Suppressor macrophage (primary cell): ENCODE measurements at regions not wholly inside any gene's neighbourhood (a gene's known extent, or its start where the extent isn't known, plus 50 kb on each side); places are given as distances from the start of the nearest gene placed in this dataset.

Experiments used
- DNase-seq, 4 experiments: peaks; one replicate each; pipeline ENCODE4 v3.0.0-alpha.2; 2020 to 2022

DNA sequence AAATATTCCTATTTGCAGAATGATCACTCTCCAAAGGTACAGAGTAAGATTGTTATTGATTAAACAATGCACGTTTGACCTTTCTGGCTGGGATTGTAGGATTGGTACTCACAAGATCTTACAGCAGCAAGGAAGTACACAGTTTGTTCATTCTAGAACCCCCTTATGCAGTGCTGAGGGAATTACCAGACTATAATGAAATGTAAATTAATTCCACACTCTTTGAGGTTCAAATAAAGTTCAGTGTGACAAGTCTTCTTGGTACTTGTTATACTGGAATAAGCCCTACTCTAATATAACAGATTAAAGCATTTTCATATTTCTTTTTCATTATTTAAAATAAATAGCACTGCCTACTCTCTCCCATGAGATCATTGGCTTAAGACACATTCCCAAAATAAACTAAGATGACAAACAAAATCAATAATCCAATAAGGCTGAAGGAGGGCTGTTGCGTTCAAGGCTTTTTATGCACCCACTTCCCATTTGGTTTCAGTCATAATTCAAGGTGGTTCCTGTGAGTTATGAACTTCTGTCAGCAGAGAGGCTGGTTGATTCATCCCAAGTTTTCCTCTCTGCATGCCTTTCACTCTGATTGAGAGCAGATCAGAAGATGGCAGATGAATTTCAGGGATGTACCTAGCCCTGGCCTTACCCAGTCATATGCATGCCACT, 881.5 kb downstream of the C6orf118 start:
- no peak for DNase-seq

DNA sequence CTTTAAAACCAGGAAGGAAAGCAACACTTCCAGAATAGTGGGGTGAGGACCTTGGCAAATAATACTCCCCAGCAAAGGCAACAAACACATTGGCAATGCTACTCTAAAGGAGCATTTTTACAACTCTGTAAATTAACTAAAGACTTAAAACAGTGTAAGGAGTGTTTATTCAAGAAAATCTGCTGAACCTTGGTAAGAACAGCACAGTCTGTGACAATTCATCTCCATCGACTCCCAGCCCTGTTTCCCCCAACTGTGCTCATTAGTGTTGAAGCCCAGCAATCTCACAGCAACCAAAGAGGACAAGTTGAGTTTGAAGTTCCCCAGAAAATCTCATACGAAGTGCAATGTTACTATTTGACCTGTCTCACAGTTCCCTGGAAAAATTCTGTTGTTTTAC, 884.9 kb downstream of the C6orf118 start:
- no peak for DNase-seq

DNA sequence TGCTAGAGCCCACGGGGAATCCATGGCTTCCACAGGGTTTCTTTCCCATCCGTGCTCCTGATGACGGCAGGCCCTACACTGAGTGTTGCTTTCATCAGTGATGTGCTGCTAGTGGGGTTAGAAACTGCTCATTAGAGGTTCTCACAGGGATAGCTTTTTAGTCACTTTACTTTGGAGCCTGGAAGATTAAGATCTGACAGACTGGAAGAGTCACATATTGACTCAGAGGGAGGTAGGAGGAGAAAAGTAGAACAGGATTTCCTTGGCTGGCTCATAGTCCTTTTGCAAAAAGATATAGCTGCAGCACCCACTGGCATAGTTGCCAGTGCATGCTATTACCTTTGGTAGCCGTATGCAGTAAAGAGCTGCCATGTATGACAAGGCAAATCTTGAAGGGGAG, 890.3 kb downstream of the C6orf118 start:
- no peak for DNase-seq

DNA sequence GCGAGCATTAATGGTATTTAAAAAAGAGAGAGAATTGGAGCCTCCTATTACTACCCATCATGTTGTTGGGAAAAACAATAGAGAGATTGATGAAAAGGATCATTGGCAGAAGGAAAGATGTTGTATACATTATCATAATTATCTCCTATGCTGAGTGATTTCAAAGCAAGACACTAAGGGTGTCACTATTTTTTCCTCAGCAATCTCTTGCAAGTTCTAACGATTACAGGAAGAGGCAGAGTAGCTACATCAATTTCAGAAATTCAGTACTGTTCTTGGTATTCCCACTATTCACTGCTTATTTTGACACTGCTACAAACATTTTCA, 891.2 kb downstream of the C6orf118 start:
- no peak for DNase-seq

DNA sequence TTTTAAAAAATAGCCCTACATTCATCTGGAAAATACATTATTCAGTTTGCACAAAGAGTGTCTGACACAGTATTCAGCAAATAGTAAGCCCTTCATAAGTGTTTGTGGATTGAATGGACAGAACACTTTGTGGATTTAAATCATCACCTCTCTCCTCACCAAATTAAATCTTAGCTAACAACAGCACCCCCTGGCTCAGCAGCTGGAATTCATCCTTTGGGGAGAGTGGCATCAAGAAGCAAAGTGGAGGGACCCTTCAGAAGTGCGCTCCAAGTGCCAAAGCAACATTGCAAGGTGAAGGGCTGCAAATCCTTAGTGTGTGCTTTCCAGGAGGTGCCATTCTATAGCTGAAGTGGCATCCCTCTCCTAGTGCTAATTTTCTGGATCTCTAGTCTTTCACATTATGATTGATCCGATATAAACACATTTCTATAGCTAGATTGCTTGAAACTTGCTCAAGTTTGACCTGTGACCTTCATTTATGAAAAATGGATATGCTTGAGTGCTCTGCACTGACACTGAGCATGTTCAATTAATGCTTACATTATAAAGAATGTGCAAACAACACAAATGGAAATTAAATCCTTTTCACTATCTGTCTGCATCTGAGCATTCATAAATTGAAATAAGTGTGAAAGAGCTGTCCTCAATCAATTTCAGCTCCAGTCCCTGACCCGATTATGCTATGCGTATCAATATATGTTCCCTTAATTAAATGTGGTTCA, 891.7 kb downstream of the C6orf118 start:
- DNase-seq, result no peak

DNA sequence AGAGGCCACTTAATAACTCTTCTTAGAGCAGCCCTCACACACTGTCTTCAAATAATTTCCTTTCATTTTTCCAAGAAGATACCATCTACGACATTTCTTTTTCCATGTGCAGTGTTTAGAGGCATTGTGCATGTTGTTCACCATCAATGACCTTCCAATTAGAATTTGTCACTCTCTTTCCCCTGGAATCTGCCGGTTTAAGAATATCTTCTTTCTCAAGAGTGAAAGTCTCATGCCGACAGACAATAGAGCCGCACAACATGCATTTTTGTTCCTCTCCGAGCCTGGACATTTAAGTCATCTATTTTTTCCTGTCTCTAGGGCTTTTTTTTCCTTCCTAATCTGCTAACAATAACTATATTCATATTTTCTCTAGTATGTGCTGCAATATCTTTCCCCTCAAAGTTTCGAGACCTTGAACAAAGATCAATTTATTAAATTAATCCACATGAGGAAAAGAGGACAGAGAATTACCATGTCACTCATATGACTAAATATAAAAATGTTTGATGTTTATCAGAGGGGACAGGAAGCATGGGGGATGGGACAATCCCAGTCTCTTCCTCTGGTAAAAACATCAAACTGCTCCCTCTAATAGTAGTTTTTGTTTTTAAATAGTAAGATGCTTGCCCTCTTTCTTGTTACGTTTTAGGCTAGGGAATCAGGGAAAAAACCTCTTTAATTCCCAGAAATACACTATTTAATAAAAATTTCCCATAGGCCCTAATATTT, 893.4 kb downstream of the C6orf118 start:
- no peak for DNase-seq

DNA sequence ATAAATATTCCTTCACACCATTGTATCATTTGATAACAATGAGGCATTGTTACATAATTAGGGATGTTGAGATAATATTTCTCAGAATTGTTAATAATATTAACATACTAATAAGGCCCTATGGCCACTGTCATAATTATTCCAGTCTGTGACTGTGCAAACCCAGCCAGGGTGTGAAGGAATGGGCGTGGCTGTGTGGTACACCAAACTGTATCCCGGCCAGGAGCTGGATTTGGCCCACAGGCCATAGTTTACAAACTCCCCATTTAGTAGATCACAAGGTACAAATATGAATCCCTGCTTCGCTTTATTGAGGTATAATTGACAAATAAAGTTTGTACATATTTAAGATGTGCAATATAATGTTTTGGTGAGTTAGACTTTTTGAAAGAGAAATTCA, 894.7 kb downstream of the C6orf118 start:
- no peak for DNase-seq

DNA sequence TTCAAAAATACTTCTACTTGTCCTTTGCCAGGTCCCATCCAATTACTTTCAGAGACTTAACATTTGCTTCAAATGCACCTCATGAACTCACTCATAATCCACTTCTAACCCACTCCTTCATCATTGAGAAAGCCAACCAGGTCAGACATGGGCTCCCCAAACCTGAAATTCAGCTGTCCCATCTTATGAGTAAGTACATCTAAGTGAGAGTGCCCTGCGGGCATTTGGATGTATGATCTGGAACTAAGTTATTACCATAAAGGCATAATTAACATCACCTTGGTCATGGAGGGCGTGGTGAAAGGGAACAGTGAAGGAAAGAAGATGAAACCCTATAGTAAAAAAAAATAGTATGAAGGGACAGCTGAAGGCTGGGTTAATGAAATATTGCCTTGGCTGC, 896.8 kb downstream of the C6orf118 start:
- no peak for DNase-seq

DNA sequence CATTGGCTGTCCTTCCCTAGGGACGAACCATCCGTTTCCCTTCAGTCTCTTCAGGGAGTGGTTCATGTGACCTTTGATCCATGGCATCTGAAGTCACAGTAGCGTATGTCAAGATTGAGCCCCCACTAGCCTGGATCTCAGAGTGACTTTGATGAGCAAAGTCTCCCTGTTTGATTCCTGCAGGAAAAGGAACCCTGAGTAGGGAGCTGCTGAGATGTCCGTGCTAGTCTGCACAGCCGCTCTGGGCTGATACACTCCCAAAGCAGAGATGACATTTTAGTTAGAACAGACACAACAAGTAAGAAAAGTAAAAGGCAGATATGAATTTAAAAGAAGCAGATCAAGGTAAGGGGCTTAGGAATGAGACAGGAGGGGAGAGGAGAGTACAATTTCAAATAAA, 899.4 kb downstream of the C6orf118 start:
- no peak for DNase-seq

DNA sequence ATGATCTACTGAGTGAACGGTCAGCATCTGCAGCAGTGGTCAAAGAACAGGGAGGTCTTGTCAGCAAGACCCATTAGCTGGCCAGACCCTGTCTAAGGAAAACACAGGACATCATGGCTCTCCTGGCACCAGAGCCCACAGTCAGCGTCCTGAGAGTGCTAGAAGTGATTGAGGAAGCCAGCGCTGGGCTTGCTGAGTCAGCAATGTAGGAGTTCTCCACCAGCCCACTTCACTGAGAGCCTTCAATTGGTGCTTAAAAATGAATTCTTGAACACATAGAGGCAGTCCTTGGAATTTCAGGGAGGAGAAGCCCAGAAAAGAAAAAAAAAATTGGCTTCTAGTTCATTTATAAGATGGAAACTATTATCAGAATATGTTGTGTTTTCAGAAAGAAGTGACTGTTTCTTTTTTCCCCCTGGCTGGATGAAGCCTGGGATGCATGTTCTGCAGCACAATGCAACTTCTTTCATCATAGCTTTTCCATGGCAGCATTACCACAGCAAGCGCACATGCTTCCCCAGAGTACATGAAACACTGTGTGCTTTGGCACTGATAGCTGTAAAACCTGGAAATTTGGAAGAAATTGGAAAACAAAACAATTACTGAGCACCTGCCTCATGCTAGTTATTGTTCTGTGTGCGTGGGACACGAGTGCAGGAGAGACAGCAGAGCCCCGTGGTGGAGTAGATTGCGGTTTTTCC, 899.9 kb downstream of the C6orf118 start:
- DNase-seq, result no peak

DNA sequence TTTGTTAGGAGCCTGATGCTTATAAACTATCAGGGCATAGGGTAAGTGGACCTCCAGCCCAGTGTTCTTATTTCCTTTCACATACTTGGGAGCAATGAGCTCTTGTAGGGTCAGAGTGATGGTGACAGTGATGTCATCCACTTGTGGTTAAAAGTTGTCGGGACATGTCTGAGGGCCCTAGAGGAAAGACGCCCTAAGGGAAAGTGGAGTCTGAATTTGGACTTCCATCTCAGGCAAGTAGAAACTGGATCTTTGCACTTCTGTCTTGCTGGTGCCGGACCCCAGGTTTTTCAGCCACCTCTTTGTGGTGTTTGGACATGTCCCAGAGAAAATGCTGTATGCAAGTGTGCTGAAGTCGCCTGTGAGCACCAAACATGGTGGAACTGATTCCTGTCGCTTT, 900.5 kb downstream of the C6orf118 start:
- DNase-seq, result no peak

DNA sequence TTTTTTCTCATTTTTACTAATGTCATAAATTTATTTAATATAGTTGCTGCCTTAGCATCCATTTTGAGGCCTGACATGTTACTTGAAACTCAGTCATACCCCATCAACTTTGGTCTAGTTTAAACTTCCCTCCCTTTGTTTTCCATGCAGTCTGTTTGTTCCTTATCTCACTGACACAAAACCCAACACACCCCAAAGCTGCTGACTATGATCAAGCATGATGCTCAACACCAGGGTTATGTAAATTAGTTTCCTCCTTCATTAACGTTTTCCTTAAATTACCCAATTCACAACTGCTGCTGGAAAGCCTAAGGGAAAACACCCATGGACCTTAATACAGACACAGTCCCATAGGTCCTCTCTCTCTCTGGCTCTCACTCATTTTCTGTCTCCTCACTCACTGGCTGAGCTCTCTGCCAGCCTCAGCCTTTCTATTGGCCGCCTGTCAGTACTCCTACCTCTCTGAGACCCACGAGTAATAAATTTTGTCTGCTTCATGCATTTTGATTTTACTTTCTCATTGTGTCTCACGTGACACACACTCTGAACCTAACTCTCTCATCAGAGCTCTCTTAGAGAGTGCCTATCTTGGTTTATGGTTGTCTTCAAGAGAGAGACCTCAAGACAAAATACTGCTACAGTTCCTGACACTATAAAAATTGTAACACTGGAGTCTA, 904.5 kb downstream of the C6orf118 start:
- DNase-seq, result no peak

DNA sequence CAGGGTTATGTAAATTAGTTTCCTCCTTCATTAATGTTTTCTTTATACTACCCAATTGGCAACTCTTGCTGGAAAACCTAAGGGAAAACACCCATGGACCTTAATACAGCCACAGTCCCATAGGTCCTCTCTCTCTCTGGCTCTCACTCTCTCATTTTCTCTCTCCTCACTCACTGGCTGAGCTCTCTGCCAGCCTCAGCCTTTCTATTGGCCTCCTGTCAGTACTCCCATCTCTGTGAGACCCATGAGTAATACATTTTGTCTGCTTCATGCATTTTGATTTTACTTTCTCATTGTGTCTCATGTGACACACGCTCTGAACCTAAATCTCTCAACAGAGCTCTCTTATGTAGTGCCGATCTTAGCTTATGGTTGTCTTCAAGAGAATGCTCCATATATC, 907.5 kb downstream of the C6orf118 start:
- DNase-seq, result no peak

DNA sequence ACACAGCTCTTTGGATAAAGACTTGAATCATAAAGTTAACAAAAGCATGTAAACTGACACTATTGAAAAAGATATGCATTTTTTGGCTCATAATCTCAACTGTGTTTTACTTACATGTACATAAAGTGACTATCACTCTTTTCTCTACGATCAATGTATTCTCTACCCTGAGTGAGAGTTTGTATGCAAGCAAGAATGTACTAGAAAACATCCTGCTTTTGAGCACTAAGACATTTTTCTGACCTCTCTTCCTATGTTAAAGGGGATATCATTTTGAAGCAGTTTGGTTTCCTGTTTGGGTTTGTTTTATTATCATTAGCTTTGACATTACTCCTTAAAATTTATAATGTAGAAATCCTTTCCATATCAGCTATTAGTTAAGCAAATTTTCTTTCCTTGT, 910.8 kb downstream of the C6orf118 start:
- DNase-seq, result no peak

DNA sequence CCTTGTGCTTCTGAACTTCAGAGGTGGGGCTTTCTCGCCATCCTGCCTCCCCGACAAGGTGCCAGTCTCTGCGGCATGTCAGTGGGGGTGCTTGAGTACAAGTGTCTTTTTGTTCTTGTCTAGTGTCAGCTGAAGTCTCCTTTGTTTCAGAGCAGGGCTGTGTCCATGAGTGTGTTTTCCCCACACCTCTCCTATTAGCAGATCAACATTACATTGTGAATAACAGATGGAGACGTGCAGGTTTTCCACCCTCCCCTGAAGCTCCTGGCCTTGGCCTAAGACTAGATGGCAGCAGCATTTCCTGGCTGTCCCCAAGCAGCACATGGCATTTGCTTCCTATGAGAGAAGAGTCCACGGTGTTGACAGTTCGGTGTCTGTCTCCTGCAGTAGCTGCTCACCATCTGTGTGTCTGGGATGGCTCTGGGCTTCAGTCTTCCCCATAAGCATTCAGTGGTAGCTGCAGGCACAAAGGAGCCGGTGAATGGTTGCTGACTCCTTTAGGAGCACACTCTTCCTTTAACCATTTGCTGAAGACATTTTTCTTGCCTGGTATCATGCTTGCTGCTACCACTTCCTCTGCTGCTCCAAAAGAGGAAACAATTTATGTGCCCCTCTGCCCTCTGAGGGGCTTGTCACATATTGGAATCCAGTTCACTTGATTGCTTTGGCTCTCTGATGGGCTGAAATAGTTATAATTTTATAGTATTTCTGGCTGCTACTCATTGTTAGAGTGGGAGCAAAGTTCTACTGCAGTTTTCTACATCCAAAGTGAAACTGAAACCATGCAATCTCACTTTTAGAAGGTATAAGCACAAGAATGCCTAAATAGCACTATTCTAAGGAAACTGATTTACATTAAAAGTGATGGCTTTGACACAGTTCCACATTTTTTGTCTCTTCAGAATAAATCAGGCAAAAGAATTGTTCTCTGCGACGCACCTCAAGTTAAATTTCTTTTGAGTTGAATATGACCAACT, 913.0 kb downstream of the C6orf118 start:
- no peak for DNase-seq

DNA sequence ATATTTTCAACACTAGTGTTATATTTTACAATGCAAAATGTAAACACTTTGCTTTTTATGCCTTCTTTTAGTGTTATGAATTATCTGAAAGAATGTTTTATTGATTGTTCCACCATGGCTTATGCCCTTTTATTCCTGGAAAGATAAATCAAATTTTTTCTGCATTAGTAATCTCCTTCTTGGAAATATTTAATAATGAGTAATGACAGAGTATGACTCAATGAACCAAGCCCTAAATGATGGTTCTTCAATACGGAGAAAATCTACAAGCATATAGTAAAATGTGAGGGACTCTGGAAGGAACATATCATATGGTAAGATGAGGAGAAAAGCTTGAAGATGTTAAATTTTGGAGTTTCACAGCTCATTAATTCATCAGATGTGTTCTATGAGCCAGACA, 929.6 kb downstream of the C6orf118 start:
- no peak for DNase-seq

DNA sequence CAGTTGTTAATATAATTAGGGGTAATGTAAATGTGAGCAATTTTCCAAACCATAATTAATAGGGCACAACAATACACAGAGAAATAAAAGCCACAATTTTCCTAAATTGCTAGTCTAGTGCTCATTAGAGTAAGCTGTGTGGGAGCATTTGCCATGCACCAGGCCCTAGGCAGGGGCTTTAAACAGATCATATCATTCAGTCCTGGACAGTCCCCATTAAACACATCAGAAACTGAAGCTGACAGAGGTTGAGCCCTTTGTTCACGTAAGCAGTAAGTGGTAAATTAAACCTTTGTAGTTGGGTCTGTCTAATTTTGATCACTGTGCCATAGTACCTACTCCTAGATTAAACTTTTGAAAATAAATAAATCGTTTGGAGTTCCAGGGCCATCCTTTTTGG, 931.1 kb downstream of the C6orf118 start:
- DNase-seq, result no peak

DNA sequence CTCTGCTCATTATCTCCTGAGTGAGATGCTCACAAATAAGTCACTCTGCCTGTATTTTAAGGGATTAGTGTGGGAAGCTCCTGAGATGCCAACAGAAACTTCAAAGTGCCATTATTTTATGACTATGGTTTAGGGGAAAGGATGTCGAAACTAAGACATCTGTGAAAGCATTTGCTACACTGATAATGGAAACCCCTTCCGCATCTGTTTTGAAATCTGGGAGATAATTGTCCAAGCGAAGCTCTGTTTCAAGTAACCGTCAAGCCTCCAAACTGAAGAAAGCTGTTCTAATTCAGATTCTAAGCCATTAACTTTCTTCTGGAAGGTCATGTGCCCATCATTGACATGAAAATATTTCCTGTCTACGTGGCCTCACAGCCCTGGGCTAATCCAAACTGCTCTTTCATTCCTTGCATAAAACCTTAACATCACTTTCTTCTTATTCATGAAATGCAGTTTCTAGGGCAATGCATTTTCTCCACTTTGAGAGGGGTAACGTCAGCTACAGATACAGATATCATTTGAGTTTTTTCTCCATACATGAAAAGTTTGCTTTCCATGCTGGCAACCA, 932.0 kb downstream of the C6orf118 start:
- no peak for DNase-seq

DNA sequence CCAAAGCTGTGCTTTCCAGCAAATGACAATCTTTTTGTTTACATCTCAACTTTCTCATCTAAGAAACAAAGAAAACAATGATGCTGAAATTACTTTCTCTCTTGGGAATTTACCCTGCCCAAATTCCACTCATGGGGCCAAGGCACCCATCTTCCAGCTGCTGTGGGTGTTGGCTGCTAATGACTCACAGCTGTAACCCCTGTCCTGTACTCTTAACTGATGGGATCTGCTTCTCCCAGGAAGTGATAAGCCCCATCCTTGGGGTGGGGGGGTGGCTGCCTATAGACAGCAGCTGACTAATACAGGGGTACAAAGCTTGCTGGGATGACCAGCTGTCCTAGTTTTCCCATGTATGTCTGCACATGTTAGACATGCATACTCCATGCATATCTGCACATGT, 938.6 kb downstream of the C6orf118 start:
- no peak for DNase-seq

DNA sequence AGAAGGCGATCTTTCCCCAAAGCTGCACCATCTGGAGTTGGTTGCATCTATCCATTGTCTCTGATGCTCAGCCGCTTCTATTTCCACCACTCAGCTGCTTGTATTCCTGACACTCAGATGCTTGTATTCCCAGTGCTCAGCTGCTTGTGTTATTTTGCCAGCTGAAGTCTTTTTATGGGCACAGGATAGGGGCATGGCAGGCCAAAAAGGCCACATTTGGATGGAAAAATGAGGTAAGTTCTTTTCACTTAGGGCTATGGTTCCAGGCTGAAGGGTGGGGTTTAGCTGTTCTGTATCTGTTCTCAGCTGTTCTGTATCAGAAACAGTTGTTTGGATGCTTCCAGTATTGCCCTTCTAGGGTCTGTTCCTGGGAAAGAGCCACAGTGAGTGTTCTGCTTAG, 944.9 kb downstream of the QKI start:
- DNase-seq, result no peak

DNA sequence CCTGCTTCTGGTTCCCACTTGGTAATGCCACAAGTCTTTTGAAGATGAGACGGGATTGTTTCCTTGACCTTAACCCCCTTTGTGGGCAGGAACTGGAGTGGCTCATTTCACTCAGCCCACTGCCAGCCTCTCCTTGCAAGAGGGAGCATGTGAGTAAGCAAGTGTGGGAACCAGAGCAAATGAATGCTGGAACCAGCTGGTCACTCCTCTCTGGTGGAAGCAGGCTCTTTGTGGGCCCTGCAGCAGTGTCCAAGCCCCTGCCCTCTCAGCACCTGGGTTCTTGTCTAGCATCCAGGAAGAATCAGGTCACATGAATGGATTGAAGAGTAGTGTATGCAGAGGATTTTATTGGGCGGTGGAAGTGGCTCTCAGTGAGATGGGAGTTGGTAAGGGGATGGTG, 944.5 kb downstream of the QKI start:
- DNase-seq, result no peak
